GM18868 (cell line): ENCODE measurements at regions not wholly inside any gene's neighbourhood (a gene's known extent, or its start where the extent isn't known, plus 50 kb on each side); places are given as distances from the start of the nearest gene placed in this dataset.

Source experiments
- ATAC-seq: cut with Tn5 transposase; IDR thresholded peaks from one replicate; pipeline ENCODE4 v1.9.1; 2021; ENCODE audit warnings: mild to moderate bottlenecking, moderate library complexity; ENCODE audit not compliant: unreplicated experiment

GRCh38 chr18:27595113-27595838 is 410.2 kb upstream of the CHST9 start:
- no peak for ATAC-seq

- no peak for ATAC-seq
These were observed 400.6 kb upstream of the CHST9 start for GRCh38 chr18:27585602-27586173.

- ATAC-seq = no peak
These were observed 398.4 kb upstream of the CHST9 start for GRCh38 chr18:27583466-27583865.

- no peak for ATAC-seq
These were observed 397.8 kb upstream of the CHST9 start for GRCh38 chr18:27582760-27583412.

GRCh38 chr18:27581296-27581904 is 396.3 kb upstream of the CHST9 start:
- no peak for ATAC-seq

GRCh38 chr18:27579364-27579763 is 394.3 kb upstream of the CHST9 start:
- no peak for ATAC-seq

- ATAC-seq = no peak
These were observed 392.6 kb upstream of the CHST9 start for GRCh38 chr18:27577752-27578151.

GRCh38 chr18:27577265-27577664 is 392.2 kb upstream of the CHST9 start:
- ATAC-seq = no peak

- no peak for ATAC-seq
These were observed 382.3 kb upstream of the CHST9 start for GRCh38 chr18:27567434-27567833.

GRCh38 chr18:27564066-27564465 is 379.0 kb upstream of the CHST9 start:
- ATAC-seq = no peak

GRCh38 chr18:27558388-27559155 is 373.5 kb upstream of the CHST9 start:
- ATAC-seq = no peak

- no peak for ATAC-seq
These were observed 371.6 kb upstream of the CHST9 start for GRCh38 chr18:27556741-27557140.

- ATAC-seq = no peak
These were observed 364.4 kb upstream of the CHST9 start for GRCh38 chr18:27549335-27550039.

- ATAC-seq = no peak
These were observed 361.9 kb upstream of the CHST9 start for GRCh38 chr18:27546991-27547390.

- no peak for ATAC-seq
These were observed 359.1 kb upstream of the CHST9 start for GRCh38 chr18:27544206-27544605.

- ATAC-seq = no peak
These were observed 356.2 kb upstream of the CHST9 start for GRCh38 chr18:27541293-27541692.

- ATAC-seq = no peak
These were observed 355.0 kb upstream of the CHST9 start for GRCh38 chr18:27540111-27540510.

GRCh38 chr18:27528925-27529521 is 343.9 kb upstream of the CHST9 start:
- ATAC-seq = no peak

- no peak for ATAC-seq
These were observed 342.7 kb upstream of the CHST9 start for GRCh38 chr18:27527856-27528255.

GRCh38 chr18:27520401-27520800 is 335.3 kb upstream of the CHST9 start:
- ATAC-seq = no peak
